GM18508 (cell line): ENCODE measurements at regions not wholly inside any gene's neighbourhood (a gene's known extent, or its start where the extent isn't known, plus 50 kb on each side); places are given as distances from the start of the nearest gene placed in this dataset.

Experiments
- ATAC-seq: cut with Tn5 transposase; IDR thresholded peaks from one replicate; pipeline ENCODE4 v1.9.1; 2021; ENCODE audit warnings: moderate number of reproducible peaks; ENCODE audit not compliant: insufficient read depth, unreplicated experiment

GRCh38 chr6:4565301-4566250, 210.6 kb upstream of the CDYL start:
- no peak for ATAC-seq

- ATAC-seq: no peak
These were observed 211.4 kb upstream of the CDYL start for GRCh38 chr6:4564801-4565271.

GRCh38 chr6:4563877-4564276, 212.3 kb upstream of the CDYL start:
- ATAC-seq: no peak

GRCh38 chr6:4563156-4563555, 213.0 kb upstream of the CDYL start:
- ATAC-seq: no peak

- no peak for ATAC-seq
These were observed 214.3 kb upstream of the CDYL start for GRCh38 chr6:4561773-4562400.

- ATAC-seq: no peak
These were observed 215.1 kb upstream of the CDYL start for GRCh38 chr6:4561078-4561435.

- ATAC-seq: no peak
These were observed 215.8 kb upstream of the CDYL start for GRCh38 chr6:4560221-4561077.

GRCh38 chr6:4559281-4559875, 216.8 kb upstream of the CDYL start:
- no peak for ATAC-seq

GRCh38 chr6:4554645-4555044, 221.6 kb upstream of the CDYL start:
- no peak for ATAC-seq

GRCh38 chr6:4553387-4553786, 222.8 kb upstream of the CDYL start:
- ATAC-seq: no peak

- ATAC-seq: no peak
These were observed 226.0 kb upstream of the CDYL start for GRCh38 chr6:4550227-4550597.

GRCh38 chr6:4549556-4550226, 226.5 kb upstream of the CDYL start:
- no peak for ATAC-seq

GRCh38 chr6:4545893-4546292, 230.3 kb upstream of the CDYL start:
- no peak for ATAC-seq

GRCh38 chr6:4543596-4543995, 232.6 kb upstream of the CDYL start:
- no peak for ATAC-seq

GRCh38 chr6:4533576-4533975, 242.6 kb upstream of the CDYL start:
- ATAC-seq: no peak

GRCh38 chr6:4531406-4531805, 244.8 kb upstream of the CDYL start:
- no peak for ATAC-seq

GRCh38 chr6:4522453-4522852, 253.8 kb upstream of the CDYL start:
- no peak for ATAC-seq

- no peak for ATAC-seq
These were observed 255.1 kb upstream of the CDYL start for GRCh38 chr6:4521070-4521469.

GRCh38 chr6:4518506-4518905, 257.7 kb upstream of the CDYL start:
- ATAC-seq: no peak

- no peak for ATAC-seq
These were observed 260.0 kb upstream of the CDYL start for GRCh38 chr6:4516206-4516605.
